ENCODE measurements at regions not wholly inside any gene's neighbourhood (a gene's known extent, or its start where the extent isn't known, plus 50 kb on each side); places are given as distances from the start of the nearest gene placed in this dataset.

GRCh38 chr13:90933097-90933826 lies 414.2 kb upstream of the MIR17HG start:
- H3K27ac ChIP-seq (ENCODE audit: low read depth, low read length): no peak overlapping the region
- H3K4me2 ChIP-seq (ENCODE audit: low read depth, low read length, poor library complexity, severe bottlenecking): no peak overlapping the region
- no peak overlapping the region for H3K4me3 ChIP-seq (ENCODE audit: insufficient read depth, low read length, poor library complexity, severe bottlenecking)
- H3K9me2 ChIP-seq (replicated peaks; ENCODE audit: insufficient read depth, low read length): no peaks in the 10 kb centered on the region
- H3K27me3 ChIP-seq (ENCODE audit: low read length): no peaks in the 10 kb centered on the region
- no peaks in the 10 kb centered on the region for H4K20me1 ChIP-seq (ENCODE audit: low read depth, low read length)
- H3K79me2 ChIP-seq (ENCODE audit: insufficient read depth, low read length): no peaks in the 10 kb centered on the region
- TF ChIP-seq CTCF (IDR thresholded peaks at IDR 0.05; ENCODE audit: insufficient read depth, low read length, poor library complexity, severe bottlenecking) (no peak), EZH2phosphoT487 (conservative IDR thresholded peaks at IDR 0.05; ENCODE audit: low read length) (no peak)
- H3K9ac ChIP-seq (ENCODE audit: low read length): no peak overlapping the region
- no peaks in the 10 kb centered on the region for H3K36me3 ChIP-seq (ENCODE audit: low read length)
- no peaks in the 10 kb centered on the region for H3K9me3 ChIP-seq (ENCODE audit: insufficient read depth, low read length)
- H3F3A ChIP-seq (ENCODE audit: insufficient read depth): no peaks in the 10 kb centered on the region
- no peak overlapping the region for H2AFZ ChIP-seq (ENCODE audit: low read depth, low read length, severe bottlenecking)

DNA sequence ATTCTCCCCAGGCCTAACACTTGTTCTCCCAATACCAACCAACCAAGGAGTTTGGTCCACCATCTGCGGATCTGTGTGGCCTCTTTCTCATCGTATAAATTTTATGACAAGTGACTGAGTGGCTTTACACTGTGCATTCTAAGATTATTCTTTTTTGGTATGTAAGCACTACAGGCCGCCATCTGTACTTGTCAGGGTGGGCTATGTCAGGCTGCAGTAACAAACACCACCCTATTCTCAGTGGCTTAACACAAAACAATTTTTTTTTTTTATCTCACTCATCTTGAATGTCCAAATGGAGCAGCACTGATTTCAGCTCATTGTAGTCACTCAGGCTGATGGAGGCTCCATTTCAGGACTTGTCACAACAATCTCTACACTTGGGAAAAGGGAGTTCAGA lies 412.7 kb upstream of the MIR17HG start:
- no peaks in the 10 kb centered on the region for H3F3A ChIP-seq (ENCODE audit: insufficient read depth)
- no peak overlapping the region for H3K4me3 ChIP-seq (ENCODE audit: insufficient read depth, low read length, poor library complexity, severe bottlenecking)
- H3K9ac ChIP-seq (ENCODE audit: low read length): no peak overlapping the region
- H3K9me2 ChIP-seq (replicated peaks; ENCODE audit: insufficient read depth, low read length): no peaks in the 10 kb centered on the region
- H3K9me3 ChIP-seq (ENCODE audit: insufficient read depth, low read length): no peaks in the 10 kb centered on the region
- H3K36me3 ChIP-seq (ENCODE audit: low read length): no peaks in the 10 kb centered on the region
- H2AFZ ChIP-seq (ENCODE audit: low read depth, low read length, severe bottlenecking): no peak overlapping the region
- H3K79me2 ChIP-seq (ENCODE audit: insufficient read depth, low read length): no peaks in the 10 kb centered on the region
- TF ChIP-seq EZH2phosphoT487 (conservative IDR thresholded peaks at IDR 0.05; ENCODE audit: low read length) (no peak), CTCF (IDR thresholded peaks at IDR 0.05; ENCODE audit: insufficient read depth, low read length, poor library complexity, severe bottlenecking) (no peak)
- H3K27ac ChIP-seq (ENCODE audit: low read depth, low read length): no peak overlapping the region
- H4K20me1 ChIP-seq (ENCODE audit: low read depth, low read length): no peaks in the 10 kb centered on the region
- H3K27me3 ChIP-seq (ENCODE audit: low read length): no peaks in the 10 kb centered on the region
- H3K4me2 ChIP-seq (ENCODE audit: low read depth, low read length, poor library complexity, severe bottlenecking): no peak overlapping the region

- Histone ChIP-seq H3K79me2 (ENCODE audit: insufficient read depth, low read length) (no peaks in the 10 kb centered on the region), H3K4me2 (ENCODE audit: low read depth, low read length, poor library complexity, severe bottlenecking) (no peak overlapping the region), H4K20me1 (ENCODE audit: low read depth, low read length) (no peaks in the 10 kb centered on the region), H3F3A (ENCODE audit: insufficient read depth) (no peaks in the 10 kb centered on the region), H2AFZ (ENCODE audit: low read depth, low read length, severe bottlenecking) (no peak overlapping the region), H3K9me3 (ENCODE audit: insufficient read depth, low read length) (no peaks in the 10 kb centered on the region), H3K36me3 (ENCODE audit: low read length) (no peaks in the 10 kb centered on the region), H3K9ac (ENCODE audit: low read length) (no peak overlapping the region), H3K27me3 (ENCODE audit: low read length) (no peaks in the 10 kb centered on the region), H3K4me3 (ENCODE audit: insufficient read depth, low read length, poor library complexity, severe bottlenecking) (no peak overlapping the region), H3K9me2 (replicated peaks; ENCODE audit: insufficient read depth, low read length) (no peaks in the 10 kb centered on the region), H3K27ac (ENCODE audit: low read depth, low read length) (no peak overlapping the region)
- TF ChIP-seq CTCF (IDR thresholded peaks at IDR 0.05; ENCODE audit: insufficient read depth, low read length, poor library complexity, severe bottlenecking) (no peak), EZH2phosphoT487 (conservative IDR thresholded peaks at IDR 0.05; ENCODE audit: low read length) (no peak)
Measured at GRCh38 chr13:90938848-90939247, 408.6 kb upstream of the MIR17HG start.
